C4-2B (cell line): ENCODE measurements at regions not wholly inside any gene's neighbourhood (a gene's known extent, or its start where the extent isn't known, plus 50 kb on each side); places are given as distances from the start of the nearest gene placed in this dataset.

ENCODE experiments used
- CTCF ChIP-seq: fragments of 450-650 bp; conservative IDR thresholded peaks from 2 replicates; pipeline ENCODE4 v1.5.1; 2017; ENCODE audit warnings: mild to moderate bottlenecking
- ZFX ChIP-seq: fragments of 450-650 bp; IDR thresholded peaks from 2 replicates; pipeline ENCODE4 v1.6.1; 2017

- no peak for TF ChIP-seq CTCF
- TF ChIP-seq ZFX = no peak
Measured at GRCh38 chr22:33129621-33130020, 71.4 kb upstream of the SYN3 start.
